ENCODE measurements at regions not wholly inside any gene's neighbourhood (a gene's known extent, or its start where the extent isn't known, plus 50 kb on each side); places are given as distances from the start of the nearest gene placed in this dataset.

- TF ChIP-seq CTCF (IDR thresholded peaks at IDR 0.05; ENCODE audit: control extremely low read depth in 1 of 3, insufficient read depth in 1 of 3, low read depth in 1 of 3, low read length in 3 of 3) (no peak), KDM1A (IDR thresholded peaks at IDR 0.05; ENCODE audit: borderline replicate concordance, low read length) (no peak), CREB1 (IDR thresholded peaks at IDR 0.05) (no peak), MAFK (IDR thresholded peaks at IDR 0.05; ENCODE audit: low read depth, low read length) (no peak), EZH2 (IDR thresholded peaks at IDR 0.05; ENCODE audit: low read depth, low read length, severe bottlenecking) (no peak)
These were observed 193.8 kb upstream of the OBI1 start for GRCh38 chr13:78852709-78853108.

Measured in H1 (cell line).